ENCODE measurements at regions not wholly inside any gene's neighbourhood (a gene's known extent, or its start where the extent isn't known, plus 50 kb on each side); places are given as distances from the start of the nearest gene placed in this dataset.

GRCh38 chr13:85519363-85519762 lies 279.9 kb downstream of the SLITRK6 start:
- TF ChIP-seq CTCF (IDR thresholded peaks at IDR 0.05; ENCODE audit: low read length) = no peak
- TF ChIP-seq EZH2 (IDR thresholded peaks at IDR 0.05; ENCODE audit: borderline replicate concordance, low read length) = no peak
